Neural progenitor cell (in vitro differentiated cells): ENCODE measurements at regions not wholly inside any gene's neighbourhood (a gene's known extent, or its start where the extent isn't known, plus 50 kb on each side); places are given as distances from the start of the nearest gene placed in this dataset.

Experiments
- CTCF ChIP-seq: fragments of 200-600 bp; sonication (generic); IDR thresholded peaks from 2 replicates; pipeline ENCODE4 v1.5.1; 2017; ENCODE audit warnings: antibody characterized with exemption, mild to moderate bottlenecking
- EZH2 ChIP-seq: fragments of 200-600 bp; sonication (generic); IDR thresholded peaks from 2 replicates; pipeline ENCODE4 v1.6.1; 2017; ENCODE audit warnings: antibody characterized with exemption, mild to moderate bottlenecking, moderate library complexity
- EZH2phosphoT487 ChIP-seq: fragments of 200-600 bp; sonication (generic); IDR thresholded peaks from 2 replicates; pipeline ENCODE4 v1.6.1; 2017; ENCODE audit warnings: antibody characterized with exemption

GRCh38 chr5:98108497-98108896 lies 665.0 kb upstream of the RGMB start:
- TF ChIP-seq CTCF (no peak), EZH2 (no peak), EZH2phosphoT487 (no peak)
